ENCODE measurements at regions not wholly inside any gene's neighbourhood (a gene's known extent, or its start where the extent isn't known, plus 50 kb on each side); places are given as distances from the start of the nearest gene placed in this dataset.
"Not testable (repeated sequence)": the region's sequence is repeated elsewhere in the genome, so short reads cannot be mapped to it uniquely, and the experiment has no call there.

DNA sequence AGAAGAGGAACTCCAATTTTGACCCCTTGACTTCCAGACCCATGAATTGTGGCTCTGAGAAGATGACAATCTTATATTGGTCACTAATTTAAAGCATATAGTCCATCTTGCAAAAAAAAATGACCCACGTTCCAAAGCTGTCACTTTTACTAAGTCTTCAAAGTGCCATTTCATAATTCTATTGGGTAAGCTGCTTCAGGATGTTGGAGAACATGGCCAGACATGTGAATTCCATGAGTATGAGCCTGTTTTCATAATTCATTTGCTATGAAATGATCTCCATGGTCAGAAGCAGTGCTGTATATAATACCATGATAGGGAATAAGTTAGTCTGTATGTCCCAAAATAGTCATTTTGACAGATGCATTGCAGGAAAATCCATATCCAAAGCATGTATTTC is 1787.3 kb downstream of the SLITRK5 start:
- Mint-ChIP-seq H3K4me1 (peaks cover 5% of the 10 kb centered on the region), H3K36me3 (ENCODE audit: low read depth) (no peaks in the 10 kb centered on the region), H3K4me3 (no peak overlapping the region), H3K27ac (no peak overlapping the region), H3K27me3 (ENCODE audit: low read depth, poor library complexity) (no peaks in the 10 kb centered on the region), H3K9me3 (no peaks in the 10 kb centered on the region)
- no peak for DNase-seq
- TF ChIP-seq, protein P1, sequence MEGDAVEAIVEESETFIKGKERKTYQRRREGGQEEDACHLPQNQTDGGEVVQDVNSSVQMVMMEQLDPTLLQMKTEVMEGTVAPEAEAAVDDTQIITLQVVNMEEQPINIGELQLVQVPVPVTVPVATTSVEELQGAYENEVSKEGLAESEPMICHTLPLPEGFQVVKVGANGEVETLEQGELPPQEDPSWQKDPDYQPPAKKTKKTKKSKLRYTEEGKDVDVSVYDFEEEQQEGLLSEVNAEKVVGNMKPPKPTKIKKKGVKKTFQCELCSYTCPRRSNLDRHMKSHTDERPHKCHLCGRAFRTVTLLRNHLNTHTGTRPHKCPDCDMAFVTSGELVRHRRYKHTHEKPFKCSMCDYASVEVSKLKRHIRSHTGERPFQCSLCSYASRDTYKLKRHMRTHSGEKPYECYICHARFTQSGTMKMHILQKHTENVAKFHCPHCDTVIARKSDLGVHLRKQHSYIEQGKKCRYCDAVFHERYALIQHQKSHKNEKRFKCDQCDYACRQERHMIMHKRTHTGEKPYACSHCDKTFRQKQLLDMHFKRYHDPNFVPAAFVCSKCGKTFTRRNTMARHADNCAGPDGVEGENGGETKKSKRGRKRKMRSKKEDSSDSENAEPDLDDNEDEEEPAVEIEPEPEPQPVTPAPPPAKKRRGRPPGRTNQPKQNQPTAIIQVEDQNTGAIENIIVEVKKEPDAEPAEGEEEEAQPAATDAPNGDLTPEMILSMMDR (IDR thresholded peaks at IDR 0.05), result no peak

DNA sequence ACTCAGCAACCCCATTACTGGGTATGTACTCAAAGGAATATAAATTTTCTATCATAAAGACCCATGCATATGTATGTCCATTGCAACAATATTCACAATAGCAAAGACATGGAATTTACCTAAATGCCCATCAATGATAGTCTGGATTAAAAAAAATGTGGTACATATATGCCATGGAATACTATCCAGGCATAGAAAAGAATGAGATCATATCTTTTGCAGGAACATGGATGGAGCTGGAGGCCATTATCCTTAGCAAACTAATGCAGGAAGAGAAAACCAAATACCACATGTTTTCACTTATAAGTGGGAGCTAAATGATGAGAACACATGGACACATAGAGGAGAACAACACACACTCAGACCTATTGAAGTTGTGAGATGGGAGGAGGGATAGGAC is 1789.7 kb downstream of the SLITRK5 start:
- H3K27me3 Mint-ChIP-seq (ENCODE audit: low read depth, poor library complexity); H3K9me3 Mint-ChIP-seq; DNase-seq; H3K4me3 Mint-ChIP-seq; H3K4me1 Mint-ChIP-seq; H3K27ac Mint-ChIP-seq; H3K36me3 Mint-ChIP-seq (ENCODE audit: low read depth): not testable (repeated sequence)

DNA sequence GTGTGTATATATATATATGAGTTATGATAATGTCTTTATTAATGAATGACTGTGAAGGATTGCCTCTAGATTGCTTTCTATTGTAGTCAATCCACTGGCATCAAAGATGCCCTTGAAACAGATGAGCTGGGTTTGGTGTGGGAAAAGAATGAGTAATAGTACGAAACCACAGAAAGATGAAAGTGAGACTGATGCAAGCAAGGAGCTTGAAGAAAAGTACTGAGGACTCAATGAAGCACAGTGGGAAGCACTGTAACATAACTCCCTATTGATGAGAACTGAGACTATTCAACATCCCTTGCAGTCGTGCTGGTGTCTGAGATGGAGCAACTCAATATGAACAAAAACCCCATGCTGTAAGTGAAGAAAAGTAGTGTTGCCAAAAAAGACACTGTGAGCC is 1794.2 kb downstream of the SLITRK5 start:
- Mint-ChIP-seq H3K9me3 (no peaks in the 10 kb centered on the region), H3K4me1 (peaks cover 5% of the 10 kb centered on the region), H3K27ac (no peak overlapping the region), H3K4me3 (no peak overlapping the region), H3K27me3 (ENCODE audit: low read depth, poor library complexity) (no peaks in the 10 kb centered on the region), H3K36me3 (ENCODE audit: low read depth) (no peaks in the 10 kb centered on the region)
- TF ChIP-seq, protein P1 (IDR thresholded peaks at IDR 0.05), result no peak
- no peak for DNase-seq

DNA sequence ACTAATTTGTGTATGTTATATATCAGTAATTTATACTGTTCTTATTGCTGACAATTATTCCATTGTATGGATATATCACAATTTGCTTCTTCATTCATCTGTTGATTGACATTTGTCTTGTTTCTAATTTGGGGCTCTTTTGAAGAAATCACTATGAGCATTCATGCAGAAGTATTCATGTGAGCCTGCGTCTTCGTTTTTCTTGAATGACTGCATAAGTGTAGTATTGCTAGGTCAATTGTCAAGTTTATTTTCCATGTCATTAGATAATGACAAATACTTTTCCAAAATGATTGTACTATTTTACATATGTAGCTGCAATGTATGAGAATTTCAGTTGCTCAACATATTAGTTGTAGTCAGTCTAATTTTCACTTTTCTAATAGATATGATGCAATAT is 1796.9 kb downstream of the SLITRK5 start:
- Mint-ChIP-seq H3K4me1 (no peaks in the 10 kb centered on the region), H3K27me3 (ENCODE audit: low read depth, poor library complexity) (no peaks in the 10 kb centered on the region), H3K36me3 (ENCODE audit: low read depth) (peaks cover 3% of the 10 kb centered on the region), H3K27ac (no peak overlapping the region), H3K4me3 (no peak overlapping the region), H3K9me3 (peaks cover 8% of the 10 kb centered on the region)
- TF ChIP-seq, protein P1 (IDR thresholded peaks at IDR 0.05), result no peak
- no peak for DNase-seq

DNA sequence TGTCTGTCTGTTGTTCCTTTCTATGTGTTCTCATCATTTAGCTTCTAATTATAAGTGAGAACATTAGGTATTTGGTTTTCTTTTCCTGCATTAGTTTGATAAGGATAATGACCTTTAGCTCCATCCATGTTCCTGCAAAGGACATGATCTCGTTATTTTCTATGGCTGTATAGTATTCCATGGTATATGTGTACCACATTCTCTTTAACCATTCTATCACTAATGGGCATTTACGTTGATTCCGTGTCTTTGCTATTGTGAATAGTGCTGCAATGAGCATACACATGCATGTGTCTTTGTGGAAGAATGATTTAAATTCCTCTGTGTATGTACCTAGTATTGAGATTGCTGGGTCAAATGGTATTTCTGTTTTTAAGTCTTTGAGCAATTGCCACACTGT is 1799.7 kb downstream of the SLITRK5 start:
- Mint-ChIP-seq H3K27me3 (ENCODE audit: low read depth, poor library complexity) (no peaks in the 10 kb centered on the region), H3K27ac (no peak overlapping the region), H3K4me3 (no peak overlapping the region), H3K9me3 (peaks cover 34% of the 10 kb centered on the region), H3K36me3 (ENCODE audit: low read depth) (peaks cover 3% of the 10 kb centered on the region), H3K4me1 (no peaks in the 10 kb centered on the region)
- DNase-seq, result no peak
- TF ChIP-seq, protein P1 (IDR thresholded peaks at IDR 0.05), result no peak

DNA sequence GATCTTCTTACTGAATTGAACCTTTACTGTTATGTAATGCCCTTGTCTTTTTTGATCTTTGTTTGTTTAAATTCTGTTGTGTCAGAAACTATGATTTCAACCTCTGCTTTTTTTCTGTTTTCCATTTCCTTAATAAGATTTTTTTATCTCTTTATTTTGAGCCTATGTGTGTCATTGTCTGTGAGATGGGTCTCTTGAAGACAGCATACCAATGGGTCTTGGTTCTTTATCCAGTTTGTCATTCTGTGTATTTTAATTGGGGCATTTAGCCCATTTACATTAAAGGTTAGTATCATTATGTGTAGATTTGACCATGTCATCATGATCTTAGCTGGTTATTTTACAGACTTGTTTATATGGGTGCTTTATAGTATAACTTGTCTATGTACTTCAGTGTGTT is 1803.3 kb downstream of the SLITRK5 start:
- TF ChIP-seq, protein P1 (IDR thresholded peaks at IDR 0.05), result no peak
- Mint-ChIP-seq H3K27me3 (ENCODE audit: low read depth, poor library complexity) (no peaks in the 10 kb centered on the region), H3K9me3 (peaks cover 36% of the 10 kb centered on the region), H3K36me3 (ENCODE audit: low read depth) (peaks cover 3% of the 10 kb centered on the region), H3K4me3 (no peak overlapping the region), H3K4me1 (no peaks in the 10 kb centered on the region), H3K27ac (no peak overlapping the region)
- DNase-seq, result no peak
